A549 (cell line): ENCODE measurements at regions not wholly inside any gene's neighbourhood (a gene's known extent, or its start where the extent isn't known, plus 50 kb on each side); places are given as distances from the start of the nearest gene placed in this dataset.

Source experiments
- ATAC-seq, 2 experiments: fragments of 200-7000 bp in 1 of 2; fragments of >200 bp in 1 of 2; cut with Nextera tagmentation in 1 of 2; cut with Tn5 transposase in 1 of 2; 3 replicates each; pipeline versions ENCODE4 v1.8.0 to v1.9.1; 2018 to 2020; ENCODE audit warnings: mild to moderate bottlenecking in 1 of 2, moderate library complexity in 1 of 2
- CTCF ChIA-PET: fragments of 300-600 bp; sonication (Branson Sonifier 250); formaldehyde crosslinking; extraction: SDS; loops from one replicate; lab custom pipeline; 2021; ENCODE audit warnings: antibody characterized with exemption, inconsistent platforms; lab: Yijun Ruan, JAX
- POLR2A ChIA-PET: fragments of 350-600 bp; formaldehyde crosslinking; extraction: SDS; loops from one replicate; lab custom pipeline; 2021; ENCODE audit warnings: antibody characterized with exemption, inconsistent platforms; lab: Yijun Ruan, JAX
- DNase-seq, 2 experiments: peaks; one replicate each; pipeline versions ENCODE4 v3.0.0 to v3.0.0-alpha.2; 2011 to 2016; ENCODE audit warnings: low read depth in 1 of 2, low spot score in 1 of 2
- FAIRE-seq: peaks from 2 replicates; lab custom pipeline; 2011; peaks lifted over from hg19 to GRCh38; lab: Jason Lieb, UNC
- H3K27ac ChIP-seq, 2 experiments: fragments of >200 bp; sonication (Bioruptor Twin); formaldehyde crosslinking; 3 replicates each; pipeline ENCODE4 v1.5.1; 2016 to 2017
- H3K4me1 ChIP-seq: fragments of >200 bp; sonication (Bioruptor Twin); formaldehyde crosslinking; 3 replicates; pipeline ENCODE4 v1.6.1; 2016
- H3K4me2 ChIP-seq: fragments of >200 bp; sonication (Bioruptor Twin); formaldehyde crosslinking; 3 replicates; pipeline ENCODE4 v1.6.1; 2016
- H3K4me3 ChIP-seq: fragments of >200 bp; sonication (Bioruptor Twin); formaldehyde crosslinking; 3 replicates; pipeline ENCODE4 v1.5.1; 2016
- H3K9me3 ChIP-seq: fragments of >200 bp; sonication (Bioruptor Twin); formaldehyde crosslinking; 3 replicates; pipeline ENCODE4 v1.6.1; 2016
- BCL3 ChIP-seq: fragments of >200 bp; sonication (Bioruptor Twin); formaldehyde crosslinking; IDR thresholded peaks from 3 replicates; pipeline ENCODE4 v1.6.1; 2016
- BHLHE40 ChIP-seq: IDR thresholded peaks from 2 replicates; pipeline ENCODE4 v1.6.1; 2012; ENCODE audit warnings: low read depth, low read length, inconsistent platforms
- CHD2 ChIP-seq: fragments of 150-350 bp; IDR thresholded peaks from 2 replicates; pipeline ENCODE4 v1.6.1; 2014; ENCODE audit warnings: low read length; ENCODE audit not compliant: partially characterized antibody
- CHD4 ChIP-seq: fragments of 200-600 bp; sonication (generic); IDR thresholded peaks from 2 replicates; pipeline ENCODE4 v1.6.1; 2016; ENCODE audit warnings: antibody characterized with exemption, mild to moderate bottlenecking, borderline replicate concordance
- EHF ChIP-seq: fragments of 250-450 bp; sonication (Bioruptor Pico); IDR thresholded peaks from 2 replicates; pipeline ENCODE4 v1.5.0; 2020; ENCODE audit warnings: mild to moderate bottlenecking
- EHMT2 ChIP-seq: fragments of 200-600 bp; sonication (generic); IDR thresholded peaks from 2 replicates; pipeline ENCODE4 v1.6.1; 2016; ENCODE audit warnings: antibody characterized with exemption, low read depth, mild to moderate bottlenecking, moderate library complexity
- ELK1 ChIP-seq: fragments of 150-350 bp; IDR thresholded peaks from 2 replicates; pipeline ENCODE4 v1.6.1; 2014; ENCODE audit warnings: low read depth, mild to moderate bottlenecking, low read length
- EP300 ChIP-seq, 2 experiments: fragments of >200 bp; sonication (Bioruptor Twin); formaldehyde crosslinking; IDR thresholded peaks; 2 replicates in 1 of 2; 3 replicates in 1 of 2; pipeline ENCODE4 v1.6.1; 2016 to 2017
- ESRRA ChIP-seq: fragments of 150-350 bp; IDR thresholded peaks from 2 replicates; pipeline ENCODE4 v1.6.1; 2014; ENCODE audit warnings: mild to moderate bottlenecking, low read length, borderline replicate concordance
- FOSL2 ChIP-seq, 2 experiments: fragments of 450-650 bp in 1 of 2; fragments of >200 bp in 1 of 2; sonication (Bioruptor Twin) in 1 of 2; formaldehyde crosslinking; IDR thresholded peaks; 2 replicates each; pipeline versions ENCODE4 v1.5.0 to v1.6.1; 2016 to 2020; ENCODE audit warnings: mild to moderate bottlenecking in 1 of 2, moderate library complexity in 1 of 2
- FOXS1 ChIP-seq: fragments of 250-450 bp; sonication (Bioruptor Pico); IDR thresholded peaks from 2 replicates; pipeline ENCODE4 v1.5.0; 2020; ENCODE audit warnings: mild to moderate bottlenecking, moderate library complexity
- GATA3 ChIP-seq: IDR thresholded peaks from 2 replicates; pipeline ENCODE4 v1.6.1; 2012; ENCODE audit warnings: borderline replicate concordance
- HDAC2 ChIP-seq: fragments of 200-600 bp; sonication (generic); IDR thresholded peaks from 2 replicates; pipeline ENCODE4 v1.6.1; 2016
- HES2 ChIP-seq: fragments of >200 bp; sonication (Bioruptor Twin); formaldehyde crosslinking; IDR thresholded peaks from 2 replicates; pipeline ENCODE4 v1.6.1; 2016
- JUNB ChIP-seq: fragments of >200 bp; sonication (Bioruptor Twin); formaldehyde crosslinking; IDR thresholded peaks from 2 replicates; pipeline ENCODE4 v1.6.1; 2016
- KDM1A ChIP-seq: fragments of 200-600 bp; sonication (generic); IDR thresholded peaks from 2 replicates; pipeline ENCODE4 v1.6.1; 2016; ENCODE audit warnings: low read depth, mild to moderate bottlenecking
- KDM5A ChIP-seq: fragments of 200-600 bp; sonication (generic); IDR thresholded peaks from 2 replicates; pipeline ENCODE4 v1.6.1; 2016; ENCODE audit warnings: antibody characterized with exemption, mild to moderate bottlenecking
- MAFK ChIP-seq: fragments of 450-650 bp; IDR thresholded peaks from 2 replicates; pipeline ENCODE4 v1.6.1; 2014; ENCODE audit not compliant: partially characterized antibody
- MAZ ChIP-seq: fragments of 150-350 bp; IDR thresholded peaks from 2 replicates; pipeline ENCODE4 v1.6.1; 2014; ENCODE audit warnings: antibody characterized with exemption, low read depth, low read length, borderline replicate concordance
- NFE2L2 ChIP-seq: fragments of 150-350 bp; conservative IDR thresholded peaks from 2 replicates; pipeline ENCODE4 v1.6.1; 2014; ENCODE audit warnings: low read length
- NPAS2 ChIP-seq: fragments of 250-450 bp; sonication (Bioruptor Pico); IDR thresholded peaks from 2 replicates; pipeline ENCODE4 v1.8.0; 2022; ENCODE audit warnings: mild to moderate bottlenecking, moderate library complexity, borderline replicate concordance
- POLR2A ChIP-seq: IDR thresholded peaks from 2 replicates; pipeline ENCODE4 v1.6.1; 2012; ENCODE audit warnings: mild to moderate bottlenecking, low read length
- RAD21 ChIP-seq, 2 experiments: fragments of >200 bp in 1 of 2; sonication (Bioruptor Twin) in 1 of 2; formaldehyde crosslinking in 1 of 2; IDR thresholded peaks in 1 of 2; conservative IDR thresholded peaks in 1 of 2; 2 replicates in 1 of 2; 3 replicates in 1 of 2; pipeline ENCODE4 v1.6.1; 2012 to 2018; ENCODE audit warnings: inconsistent platforms in 1 of 2
- RNF2 ChIP-seq: fragments of 200-600 bp; sonication (generic); IDR thresholded peaks from 2 replicates; pipeline ENCODE4 v1.6.1; 2016; ENCODE audit warnings: low read depth, mild to moderate bottlenecking, antibody characterized with exemption, moderate library complexity, borderline replicate concordance
- ZFP36 ChIP-seq: fragments of 450-650 bp; IDR thresholded peaks from 2 replicates; pipeline ENCODE4 v1.6.1; 2014; ENCODE audit warnings: borderline replicate concordance; ENCODE audit not compliant: partially characterized antibody
- ZSCAN20 ChIP-seq: fragments of 250-450 bp; sonication (Bioruptor Pico); IDR thresholded peaks from 2 replicates; pipeline ENCODE4 v1.8.0; 2022; ENCODE audit warnings: mild to moderate bottlenecking, moderate library complexity
- WGBS: methylation state at CpG from one replicate; pipeline ENCODE4 v1.1.6; 2017; ENCODE audit errors: missing lambda C conversion rate; 5-methylcytosine and 5-hydroxymethylcytosine counted together
- TF ChIP-seq, protein P1 (sequence below): fragments of 250-450 bp; sonication (Bioruptor Pico); IDR thresholded peaks from 2 replicates; pipeline ENCODE4 v1.5.0; 2021; ENCODE audit warnings: mild to moderate bottlenecking, moderate library complexity, borderline replicate concordance
- TF ChIP-seq, protein P2 (sequence below): IDR thresholded peaks from 2 replicates; pipeline ENCODE4 v1.6.1; 2012

- no peaks in the 10 kb centered on the region for H3K4me1 ChIP-seq
- FAIRE-seq = no peak
- TF ChIP-seq EHF (CRISPR knock-in tag) = no peak
- TF ChIP-seq ZFP36 = no peak
- no peak for TF ChIP-seq RNF2
- TF ChIP-seq, protein P1, sequence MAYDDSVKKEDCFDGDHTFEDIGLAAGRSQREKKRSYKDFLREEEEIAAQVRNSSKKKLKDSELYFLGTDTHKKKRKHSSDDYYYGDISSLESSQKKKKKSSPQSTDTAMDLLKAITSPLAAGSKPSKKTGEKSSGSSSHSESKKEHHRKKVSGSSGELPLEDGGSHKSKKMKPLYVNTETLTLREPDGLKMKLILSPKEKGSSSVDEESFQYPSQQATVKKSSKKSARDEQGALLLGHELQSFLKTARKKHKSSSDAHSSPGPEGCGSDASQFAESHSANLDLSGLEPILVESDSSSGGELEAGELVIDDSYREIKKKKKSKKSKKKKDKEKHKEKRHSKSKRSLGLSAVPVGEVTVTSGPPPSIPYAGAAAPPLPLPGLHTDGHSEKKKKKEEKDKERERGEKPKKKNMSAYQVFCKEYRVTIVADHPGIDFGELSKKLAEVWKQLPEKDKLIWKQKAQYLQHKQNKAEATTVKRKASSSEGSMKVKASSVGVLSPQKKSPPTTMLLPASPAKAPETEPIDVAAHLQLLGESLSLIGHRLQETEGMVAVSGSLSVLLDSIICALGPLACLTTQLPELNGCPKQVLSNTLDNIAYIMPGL = no peak
- no peak for TF ChIP-seq HDAC2
- no peak for TF ChIP-seq FOSL2 (IDR thresholded peaks at IDR 0.05)
- no peak for TF ChIP-seq FOSL2 (CRISPR knock-in tag; IDR thresholded peaks at IDR 0.05)
- TF ChIP-seq, protein P2, sequence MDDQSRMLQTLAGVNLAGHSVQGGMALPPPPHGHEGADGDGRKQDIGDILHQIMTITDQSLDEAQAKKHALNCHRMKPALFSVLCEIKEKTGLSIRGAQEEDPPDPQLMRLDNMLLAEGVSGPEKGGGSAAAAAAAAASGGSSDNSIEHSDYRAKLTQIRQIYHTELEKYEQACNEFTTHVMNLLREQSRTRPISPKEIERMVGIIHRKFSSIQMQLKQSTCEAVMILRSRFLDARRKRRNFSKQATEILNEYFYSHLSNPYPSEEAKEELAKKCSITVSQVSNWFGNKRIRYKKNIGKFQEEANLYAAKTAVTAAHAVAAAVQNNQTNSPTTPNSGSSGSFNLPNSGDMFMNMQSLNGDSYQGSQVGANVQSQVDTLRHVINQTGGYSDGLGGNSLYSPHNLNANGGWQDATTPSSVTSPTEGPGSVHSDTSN = no peak
- TF ChIP-seq CHD2 = no peak
- no peak for TF ChIP-seq NPAS2 (CRISPR knock-in tag)
- TF ChIP-seq GATA3 = no peak
- TF ChIP-seq MAZ = no peak
- no peak for TF ChIP-seq EP300 (IDR thresholded peaks at IDR 0.05)
- TF ChIP-seq RAD21 (conservative IDR thresholded peaks at IDR 0.05 in 1 of 2, IDR thresholded peaks at IDR 0.05 in 1 of 2) = no peak
- no peak for TF ChIP-seq FOXS1 (CRISPR knock-in tag)
- no peak for TF ChIP-seq BCL3
- TF ChIP-seq MAFK = no peak
- TF ChIP-seq HES2 = no peak
- TF ChIP-seq JUNB = no peak
- no peak for TF ChIP-seq KDM1A
- 23% methylated on average over 8 of the region's 9 CpGs for WGBS
- CTCF ChIA-PET = no interaction called here
- DNase-seq = no peak
- no peak overlapping the region for H3K4me2 ChIP-seq
- ATAC-seq = no peak
- no peak overlapping the region for H3K27ac ChIP-seq
- H3K4me3 ChIP-seq = no peak overlapping the region
- POLR2A ChIA-PET = no interaction called here
- H3K9me3 ChIP-seq = no peaks in the 10 kb centered on the region
These were observed 141.8 kb downstream of the RNF152 start for GRCh38 chr18:61750840-61751668.

- no peak for DNase-seq
- Histone ChIP-seq H3K4me3 (no peak overlapping the region), H3K4me2 (no peak overlapping the region), H3K27ac (no peak overlapping the region), H3K4me1 (no peaks in the 10 kb centered on the region), H3K9me3 (no peaks in the 10 kb centered on the region)
- TF ChIP-seq NFE2L2 = no peak
- no peak for TF ChIP-seq CHD4
- TF ChIP-seq FOXS1 (CRISPR knock-in tag) = no peak
- TF ChIP-seq EHMT2 = no peak
- no peak for TF ChIP-seq FOSL2 (IDR thresholded peaks at IDR 0.05)
- TF ChIP-seq FOSL2 (CRISPR knock-in tag; IDR thresholded peaks at IDR 0.05) = no peak
- no peak for TF ChIP-seq JUNB
- no peak for TF ChIP-seq BCL3
- no peak for TF ChIP-seq KDM5A
- no peak for TF ChIP-seq ESRRA
- TF ChIP-seq POLR2A = no peak
- no peak for TF ChIP-seq BHLHE40
- no peak for TF ChIP-seq MAZ
- TF ChIP-seq ELK1 = no peak
- no peak for TF ChIP-seq ZSCAN20
- no peak for FAIRE-seq
- no peak for ATAC-seq
- POLR2A ChIA-PET = no interaction called here
- CTCF ChIA-PET = no interaction called here
- 25% methylated on average over 4 of the region's 4 CpGs for WGBS
These were observed 143.3 kb downstream of the RNF152 start for GRCh38 chr18:61749546-61749945.
